ENCODE measurements at regions not wholly inside any gene's neighbourhood (a gene's known extent, or its start where the extent isn't known, plus 50 kb on each side); places are given as distances from the start of the nearest gene placed in this dataset.
"Not testable (repeated sequence)": the region's sequence is repeated elsewhere in the genome, so short reads cannot be mapped to it uniquely, and the experiment has no call there.

DNA sequence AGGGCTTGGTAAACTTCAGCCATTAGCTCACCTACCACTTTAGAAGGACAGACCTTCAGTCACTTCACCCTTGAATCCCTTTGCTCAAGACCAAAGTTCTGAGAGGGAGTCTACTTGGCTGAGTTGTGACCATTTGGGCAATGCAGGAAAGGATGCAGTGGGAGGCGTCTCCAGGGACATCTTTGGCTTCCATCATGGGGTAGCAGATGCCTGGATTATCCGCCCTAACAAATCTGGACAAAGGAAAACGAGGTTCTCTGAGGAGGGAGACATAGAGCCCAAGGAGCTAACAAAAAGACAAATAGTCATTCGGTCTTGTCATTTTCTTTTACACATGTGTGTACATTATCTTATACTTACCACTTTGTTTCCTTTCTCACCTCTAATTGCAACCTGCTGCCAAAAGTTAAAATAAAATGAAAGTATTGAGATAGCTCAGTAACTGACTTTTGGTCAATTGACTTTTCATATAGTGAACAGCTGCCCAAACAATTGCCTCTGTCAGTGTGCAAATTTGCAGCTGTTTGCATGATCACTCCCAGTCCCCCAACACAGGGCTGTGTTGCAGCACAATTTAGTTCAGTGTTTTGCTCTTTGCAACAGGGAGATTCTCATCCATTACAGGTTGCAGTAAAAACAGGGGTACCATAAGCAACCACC lies 108.9 kb upstream of the EEF2KMT start:
- no peaks in the 10 kb centered on the region for H3K9me3 Mint-ChIP-seq (ENCODE audit: low read depth)
- no peak overlapping the region for H3K4me3 Mint-ChIP-seq (ENCODE audit: unreplicated experiment)
- TF ChIP-seq, protein P1, sequence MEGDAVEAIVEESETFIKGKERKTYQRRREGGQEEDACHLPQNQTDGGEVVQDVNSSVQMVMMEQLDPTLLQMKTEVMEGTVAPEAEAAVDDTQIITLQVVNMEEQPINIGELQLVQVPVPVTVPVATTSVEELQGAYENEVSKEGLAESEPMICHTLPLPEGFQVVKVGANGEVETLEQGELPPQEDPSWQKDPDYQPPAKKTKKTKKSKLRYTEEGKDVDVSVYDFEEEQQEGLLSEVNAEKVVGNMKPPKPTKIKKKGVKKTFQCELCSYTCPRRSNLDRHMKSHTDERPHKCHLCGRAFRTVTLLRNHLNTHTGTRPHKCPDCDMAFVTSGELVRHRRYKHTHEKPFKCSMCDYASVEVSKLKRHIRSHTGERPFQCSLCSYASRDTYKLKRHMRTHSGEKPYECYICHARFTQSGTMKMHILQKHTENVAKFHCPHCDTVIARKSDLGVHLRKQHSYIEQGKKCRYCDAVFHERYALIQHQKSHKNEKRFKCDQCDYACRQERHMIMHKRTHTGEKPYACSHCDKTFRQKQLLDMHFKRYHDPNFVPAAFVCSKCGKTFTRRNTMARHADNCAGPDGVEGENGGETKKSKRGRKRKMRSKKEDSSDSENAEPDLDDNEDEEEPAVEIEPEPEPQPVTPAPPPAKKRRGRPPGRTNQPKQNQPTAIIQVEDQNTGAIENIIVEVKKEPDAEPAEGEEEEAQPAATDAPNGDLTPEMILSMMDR (IDR thresholded peaks at IDR 0.05), result no peak
- no peaks in the 10 kb centered on the region for H3K4me1 Mint-ChIP-seq (ENCODE audit: low read depth)
- no peaks in the 10 kb centered on the region for H3K36me3 Mint-ChIP-seq (ENCODE audit: low read depth)
- no peak for DNase-seq (ENCODE audit: low spot score)
- H3K27ac Mint-ChIP-seq (ENCODE audit: unreplicated experiment), result no peak overlapping the region
- no peaks in the 10 kb centered on the region for H3K27me3 Mint-ChIP-seq (ENCODE audit: low read depth)

DNA sequence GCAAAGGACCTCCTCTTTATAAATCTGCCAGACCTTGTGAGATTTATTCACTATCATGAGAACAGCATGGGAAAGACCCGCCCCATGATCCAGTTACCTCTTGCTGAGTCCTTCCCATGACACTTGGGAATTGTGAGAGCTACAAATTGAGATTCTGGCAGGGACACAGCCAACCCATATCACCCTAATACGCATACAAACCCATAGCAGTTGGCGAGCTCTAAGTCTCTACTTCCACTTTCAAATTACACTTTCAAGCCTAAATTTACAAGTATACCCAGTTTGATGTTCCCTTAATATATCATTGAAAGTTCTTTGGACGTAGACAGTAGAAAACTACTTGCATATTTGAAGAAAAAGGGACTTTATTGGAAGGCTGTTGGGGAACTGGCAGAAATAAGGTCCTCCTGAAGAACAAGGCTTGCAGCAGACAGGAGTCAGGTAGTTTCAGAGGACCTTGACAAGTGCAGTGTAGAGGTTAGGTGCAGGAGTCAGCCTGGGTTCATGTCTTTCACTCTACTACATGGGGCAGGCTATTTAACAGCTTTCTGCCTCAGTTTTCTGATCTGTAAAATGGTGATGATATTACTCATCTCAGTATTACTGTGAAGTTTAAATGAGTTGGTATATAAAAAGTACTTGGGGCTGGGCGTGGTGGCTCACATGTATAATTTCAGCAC lies 107.9 kb upstream of the EEF2KMT start:
- H3K27me3 Mint-ChIP-seq (ENCODE audit: low read depth), result no peaks in the 10 kb centered on the region
- no peaks in the 10 kb centered on the region for H3K4me1 Mint-ChIP-seq (ENCODE audit: low read depth)
- no peaks in the 10 kb centered on the region for H3K9me3 Mint-ChIP-seq (ENCODE audit: low read depth)
- TF ChIP-seq, protein P1 (IDR thresholded peaks at IDR 0.05), result no peak
- H3K36me3 Mint-ChIP-seq (ENCODE audit: low read depth), result no peaks in the 10 kb centered on the region
- H3K27ac Mint-ChIP-seq (ENCODE audit: unreplicated experiment), result no peak overlapping the region
- H3K4me3 Mint-ChIP-seq (ENCODE audit: unreplicated experiment), result no peak overlapping the region
- DNase-seq (ENCODE audit: low spot score), result no peak

DNA sequence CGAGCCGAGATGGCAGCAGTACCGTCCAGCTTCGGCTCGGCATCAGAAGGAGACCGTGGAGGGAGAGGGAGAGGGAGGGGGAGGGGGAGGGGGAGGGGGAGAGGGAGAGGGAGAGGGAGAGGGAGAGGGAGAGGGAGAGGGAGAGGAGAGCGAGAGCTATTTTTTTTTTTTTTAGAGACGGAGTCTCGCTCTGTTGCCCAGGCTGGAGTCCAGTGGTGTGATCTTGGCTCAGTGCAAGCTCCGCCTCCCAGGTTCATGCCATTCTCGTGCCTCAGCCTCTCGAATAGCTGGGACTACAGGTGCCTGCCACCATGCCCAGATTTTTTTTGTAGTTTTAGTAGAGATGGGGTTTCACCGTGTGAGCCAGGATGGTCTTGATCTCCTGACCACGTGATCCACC lies 106.1 kb upstream of the EEF2KMT start:
- not testable (repeated sequence) for H3K27ac Mint-ChIP-seq (ENCODE audit: unreplicated experiment); DNase-seq (ENCODE audit: low spot score); H3K4me3 Mint-ChIP-seq (ENCODE audit: unreplicated experiment); H3K27me3 Mint-ChIP-seq (ENCODE audit: low read depth); H3K4me1 Mint-ChIP-seq (ENCODE audit: low read depth); H3K36me3 Mint-ChIP-seq (ENCODE audit: low read depth); H3K9me3 Mint-ChIP-seq (ENCODE audit: low read depth)

DNA sequence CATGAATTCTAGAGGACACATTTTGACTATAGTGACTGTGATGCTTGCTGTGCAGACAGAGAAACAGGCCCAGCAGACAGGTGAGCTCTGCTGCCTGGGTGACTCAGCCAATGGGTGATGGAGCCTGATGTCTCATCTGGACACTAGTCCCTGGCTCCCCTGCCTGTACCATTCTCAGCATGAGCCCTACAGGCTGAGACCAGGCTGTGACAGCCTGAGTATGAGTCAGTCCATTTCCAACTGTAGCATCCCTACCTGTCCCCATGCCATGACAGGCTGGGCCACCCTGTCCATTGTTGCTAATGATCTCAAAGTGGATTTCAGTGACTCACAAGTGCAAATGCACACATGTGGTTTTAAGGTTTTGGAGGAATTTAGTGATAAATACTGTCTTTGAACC lies 102.5 kb upstream of the EEF2KMT start:
- TF ChIP-seq, protein P1 (IDR thresholded peaks at IDR 0.05), result no peak
- DNase-seq (ENCODE audit: low spot score), result no peak
- Mint-ChIP-seq H3K4me1 (ENCODE audit: low read depth) (no peaks in the 10 kb centered on the region), H3K27ac (ENCODE audit: unreplicated experiment) (no peak overlapping the region), H3K36me3 (ENCODE audit: low read depth) (no peaks in the 10 kb centered on the region), H3K4me3 (ENCODE audit: unreplicated experiment) (no peak overlapping the region), H3K27me3 (ENCODE audit: low read depth) (no peaks in the 10 kb centered on the region), H3K9me3 (ENCODE audit: low read depth) (no peaks in the 10 kb centered on the region)

DNA sequence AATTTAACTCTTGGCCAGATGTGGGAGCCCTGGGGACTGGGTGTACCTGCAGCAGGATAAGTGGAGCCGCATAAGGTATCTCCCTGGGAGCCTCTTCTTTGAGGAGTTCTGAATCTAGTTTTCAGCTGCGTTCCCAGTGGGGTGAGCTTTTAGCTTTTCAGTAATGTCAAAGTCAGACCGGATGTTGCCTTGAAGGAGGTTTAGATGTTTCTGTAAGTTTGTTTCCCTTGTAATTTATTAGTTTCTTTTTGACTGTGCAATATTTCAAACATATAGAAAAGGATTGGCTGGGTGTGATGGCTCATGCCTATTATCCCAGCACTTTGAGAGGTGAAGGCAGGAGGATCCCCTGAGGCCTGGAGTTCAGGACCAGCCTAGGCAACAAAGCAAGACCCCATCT lies 98.6 kb upstream of the EEF2KMT start:
- TF ChIP-seq, protein P1 (IDR thresholded peaks at IDR 0.05), result no peak
- DNase-seq (ENCODE audit: low spot score), result no peak
- H3K27ac Mint-ChIP-seq (ENCODE audit: unreplicated experiment), result no peak overlapping the region
- no peaks in the 10 kb centered on the region for H3K4me1 Mint-ChIP-seq (ENCODE audit: low read depth)
- peaks cover 3% of the 10 kb centered on the region for H3K9me3 Mint-ChIP-seq (ENCODE audit: low read depth)
- H3K27me3 Mint-ChIP-seq (ENCODE audit: low read depth), result no peaks in the 10 kb centered on the region
- H3K4me3 Mint-ChIP-seq (ENCODE audit: unreplicated experiment), result no peak overlapping the region
- H3K36me3 Mint-ChIP-seq (ENCODE audit: low read depth), result no peaks in the 10 kb centered on the region

DNA sequence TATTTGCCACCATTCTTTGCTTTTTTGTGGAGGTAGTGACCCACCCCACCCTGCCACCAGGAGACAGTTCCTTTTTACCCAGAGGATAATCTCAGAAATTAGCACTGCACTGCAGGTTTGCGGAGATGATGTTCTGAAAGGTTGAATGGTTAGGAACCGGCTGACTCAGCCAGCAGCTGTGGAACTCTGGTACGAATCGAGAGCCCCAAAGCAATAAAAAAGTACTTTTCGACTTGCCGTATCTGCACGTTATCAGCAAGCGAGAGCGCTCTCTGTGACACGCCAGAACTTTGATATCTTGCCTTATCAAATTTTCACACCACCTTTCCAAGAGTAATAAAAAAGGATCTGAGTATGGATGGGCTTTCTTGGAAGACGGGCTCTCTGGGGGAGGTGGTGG lies 96.3 kb upstream of the EEF2KMT start:
- Mint-ChIP-seq H3K27me3 (ENCODE audit: low read depth) (no peaks in the 10 kb centered on the region), H3K27ac (ENCODE audit: unreplicated experiment) (no peak overlapping the region), H3K9me3 (ENCODE audit: low read depth) (peaks cover 3% of the 10 kb centered on the region), H3K4me3 (ENCODE audit: unreplicated experiment) (no peak overlapping the region), H3K4me1 (ENCODE audit: low read depth) (no peaks in the 10 kb centered on the region), H3K36me3 (ENCODE audit: low read depth) (no peaks in the 10 kb centered on the region)
- no peak for DNase-seq (ENCODE audit: low spot score)
- TF ChIP-seq, protein P1 (IDR thresholded peaks at IDR 0.05), result no peak

Measured in chondrocyte (in vitro differentiated cells).